ENCODE measurements at regions not wholly inside any gene's neighbourhood (a gene's known extent, or its start where the extent isn't known, plus 50 kb on each side); places are given as distances from the start of the nearest gene placed in this dataset.
"Not testable (repeated sequence)": the region's sequence is repeated elsewhere in the genome, so short reads cannot be mapped to it uniquely, and the experiment has no call there.

DNA sequence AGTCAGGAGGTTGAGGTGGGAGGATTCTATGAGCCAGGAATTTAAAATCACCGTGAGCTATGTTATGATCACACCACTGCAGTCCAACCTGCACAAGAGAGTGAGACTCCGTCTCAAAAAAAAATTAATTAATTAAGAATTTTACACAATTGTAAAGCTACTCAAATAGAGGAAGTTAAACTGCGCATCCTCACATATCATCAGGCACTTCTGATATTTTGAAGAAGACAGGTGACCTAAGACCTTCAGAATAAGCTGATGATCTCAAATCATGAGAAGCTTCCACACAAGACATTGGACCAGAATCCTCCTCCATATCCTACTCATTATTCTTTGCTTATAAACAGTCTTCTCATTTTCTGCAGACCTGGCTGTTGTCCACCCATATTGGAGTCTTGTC is 800.9 kb downstream of the TMEM121 start:
- Histone ChIP-seq H3K9me3 (no peaks in the 10 kb centered on the region), H3K4me3 (no peak overlapping the region), H3K27ac (no peak overlapping the region), H3K27me3 (peaks cover 0 to 12% of the 10 kb centered on the region in 2 donors), H3K36me3 (no peaks in the 10 kb centered on the region), H3K4me1 (no peaks in the 10 kb centered on the region)
- intact Hi-C loops (cut with DNase I): no loop called here
- ATAC-seq (no peak), DNase-seq (no peak)
- TF ChIP-seq CTCF (IDR thresholded peaks at IDR 0.05): no peak

- intact Hi-C loops (cut with DNase I); H3K27ac ChIP-seq; H3K4me1 ChIP-seq; H3K9me3 ChIP-seq; ATAC-seq; H3K27me3 ChIP-seq; H3K36me3 ChIP-seq; H3K4me3 ChIP-seq; DNase-seq: not testable (repeated sequence)
Measured at GRCh38 chr14:106327702-106328353, 801.4 kb downstream of the TMEM121 start.

DNA sequence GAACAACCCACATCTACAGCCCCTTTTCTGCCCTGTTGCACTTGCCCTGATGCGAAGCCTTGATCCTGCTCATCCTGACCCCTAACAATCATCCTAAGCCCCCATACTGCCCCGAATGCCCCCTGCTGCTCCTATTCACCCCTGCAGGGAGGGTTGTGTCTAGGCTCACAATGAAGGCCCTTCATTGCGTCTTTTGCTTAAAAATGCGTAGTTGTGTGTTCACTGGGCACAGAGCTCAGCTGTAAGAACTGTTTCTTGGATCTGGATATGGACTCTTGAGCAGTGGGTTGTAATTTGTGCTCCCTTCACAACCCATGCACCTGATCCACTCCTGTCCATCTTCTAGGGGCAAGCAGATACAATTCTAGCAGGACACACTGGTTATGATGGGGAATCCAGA is 802.9 kb downstream of the TMEM121 start:
- H3K27ac ChIP-seq; DNase-seq; H3K27me3 ChIP-seq; H3K4me1 ChIP-seq; intact Hi-C loops (cut with DNase I); H3K36me3 ChIP-seq; ATAC-seq; H3K4me3 ChIP-seq; H3K9me3 ChIP-seq: not testable (repeated sequence)

DNA sequence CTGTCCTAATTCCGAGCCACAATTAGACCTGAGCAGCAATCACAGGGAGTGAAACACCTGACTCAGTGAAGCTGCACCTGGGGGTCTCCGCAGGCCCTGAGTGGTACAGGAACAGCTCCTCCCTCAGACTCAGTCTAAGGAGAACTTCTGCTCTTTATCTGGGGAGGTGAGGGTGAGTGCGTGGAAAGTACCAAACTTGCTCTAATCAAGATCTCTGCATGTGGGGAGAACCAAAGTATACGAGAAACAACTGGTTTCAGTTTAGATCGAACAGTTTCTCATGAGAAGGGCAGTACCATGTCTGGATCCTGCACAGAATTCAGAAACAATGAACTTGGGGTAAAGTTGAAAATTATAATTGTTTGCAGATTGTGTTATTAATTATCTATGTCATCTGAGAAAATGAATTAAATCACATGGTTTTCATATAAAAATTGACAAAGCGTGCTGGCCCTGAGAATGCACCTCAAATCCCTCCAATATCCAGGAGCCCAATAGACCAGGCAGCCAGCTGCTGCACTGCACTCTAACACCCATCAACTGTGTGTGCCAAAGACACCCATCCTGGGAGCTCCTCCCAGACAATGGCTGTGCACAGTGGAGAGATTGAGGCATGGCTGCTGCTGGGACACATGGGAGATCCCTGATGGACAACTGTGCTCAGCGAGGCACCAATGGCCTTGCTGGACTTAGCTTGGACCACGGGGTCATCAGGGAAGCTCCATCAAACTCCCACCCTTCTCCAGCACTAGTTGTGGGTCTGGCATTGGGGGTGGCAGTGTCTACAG is 803.8 kb downstream of the TMEM121 start:
- H3K4me1 ChIP-seq; H3K9me3 ChIP-seq; DNase-seq; H3K27ac ChIP-seq; H3K27me3 ChIP-seq; H3K36me3 ChIP-seq; H3K4me3 ChIP-seq; ATAC-seq; intact Hi-C loops (cut with DNase I): not testable (repeated sequence)

DNA sequence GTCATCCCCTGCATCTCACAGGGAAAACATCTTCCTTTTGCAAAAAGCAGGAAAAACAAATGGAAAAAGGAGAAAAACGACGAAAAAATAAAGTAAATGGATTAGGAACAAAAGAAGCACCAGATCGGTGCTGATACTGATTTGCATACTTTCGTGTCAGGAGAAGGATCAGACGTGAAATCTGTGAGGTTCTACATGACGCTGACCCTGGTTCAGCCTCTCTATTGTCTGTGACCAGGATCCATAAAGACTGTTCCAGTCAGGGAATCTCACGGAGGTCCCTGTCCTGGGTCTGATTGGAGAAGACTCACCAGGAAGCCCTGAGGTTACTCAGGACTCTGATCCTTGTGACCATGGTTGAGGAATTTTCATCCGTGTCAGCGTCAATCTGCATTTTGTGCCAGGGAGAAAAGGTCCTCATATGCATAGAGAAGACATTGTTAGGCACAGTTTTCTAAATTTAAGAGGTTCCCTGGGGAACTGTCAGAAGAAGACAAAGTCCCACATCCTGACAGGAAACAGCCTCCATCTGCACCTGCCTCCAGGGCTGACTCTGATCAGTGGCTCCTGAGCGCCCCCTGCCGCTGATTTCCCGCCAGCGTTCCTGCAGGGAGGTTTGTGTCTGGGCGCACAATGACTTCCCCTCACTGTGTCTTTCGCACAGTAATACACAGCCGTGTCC is 808.2 kb downstream of the TMEM121 start:
- ATAC-seq; H3K9me3 ChIP-seq; H3K4me3 ChIP-seq; H3K27me3 ChIP-seq; H3K36me3 ChIP-seq; DNase-seq; H3K27ac ChIP-seq; intact Hi-C loops (cut with DNase I); H3K4me1 ChIP-seq: not testable (repeated sequence)

GRCh38 chr14:106335110-106335429 is 808.7 kb downstream of the TMEM121 start:
- H3K4me3 ChIP-seq; H3K9me3 ChIP-seq; ATAC-seq; H3K4me1 ChIP-seq; H3K27me3 ChIP-seq; intact Hi-C loops (cut with DNase I); H3K36me3 ChIP-seq; H3K27ac ChIP-seq; DNase-seq: not testable (repeated sequence)

- H3K27ac ChIP-seq; intact Hi-C loops (cut with DNase I); ATAC-seq; H3K9me3 ChIP-seq; H3K27me3 ChIP-seq; H3K4me1 ChIP-seq; H3K36me3 ChIP-seq; DNase-seq; H3K4me3 ChIP-seq: not testable (repeated sequence)
Measured at GRCh38 chr14:106338775-106339174, 812.4 kb downstream of the TMEM121 start.

DNA sequence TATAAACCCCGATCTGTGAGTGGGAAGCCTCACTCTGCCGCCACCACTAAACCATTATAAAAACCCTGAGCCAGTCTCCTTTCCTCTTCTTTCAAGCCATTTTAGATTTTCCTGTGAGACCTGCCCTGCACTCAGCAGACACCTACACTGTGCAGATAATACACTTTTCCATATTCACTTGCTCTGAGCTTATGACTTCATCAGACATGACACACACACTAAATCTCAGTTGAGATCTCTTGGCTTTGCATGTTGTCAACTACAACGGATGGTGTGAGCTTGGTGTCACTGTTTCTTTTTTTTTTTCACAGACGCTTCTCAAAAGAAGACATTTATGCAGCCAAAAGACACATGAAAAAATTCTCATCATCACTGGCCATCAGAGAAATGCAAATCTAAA is 814.3 kb downstream of the TMEM121 start:
- H3K9me3 ChIP-seq; intact Hi-C loops (cut with DNase I): not testable (repeated sequence)

GRCh38 chr14:106341161-106341560 is 814.8 kb downstream of the TMEM121 start:
- H3K27ac ChIP-seq; H3K27me3 ChIP-seq; H3K9me3 ChIP-seq; DNase-seq; H3K4me1 ChIP-seq; ATAC-seq; H3K4me3 ChIP-seq; intact Hi-C loops (cut with DNase I); H3K36me3 ChIP-seq: not testable (repeated sequence)

More for the DNA sequence above, 814.3 kb downstream of the TMEM121 start:
- not testable (repeated sequence) for H3K4me3 ChIP-seq, H3K27me3 ChIP-seq, H3K27ac ChIP-seq, ATAC-seq, H3K36me3 ChIP-seq, DNase-seq, H3K4me1 ChIP-seq

Data from left lung (tissue), 4 donors.